ENCODE measurements at regions not wholly inside any gene's neighbourhood (a gene's known extent, or its start where the extent isn't known, plus 50 kb on each side); places are given as distances from the start of the nearest gene placed in this dataset.

DNA sequence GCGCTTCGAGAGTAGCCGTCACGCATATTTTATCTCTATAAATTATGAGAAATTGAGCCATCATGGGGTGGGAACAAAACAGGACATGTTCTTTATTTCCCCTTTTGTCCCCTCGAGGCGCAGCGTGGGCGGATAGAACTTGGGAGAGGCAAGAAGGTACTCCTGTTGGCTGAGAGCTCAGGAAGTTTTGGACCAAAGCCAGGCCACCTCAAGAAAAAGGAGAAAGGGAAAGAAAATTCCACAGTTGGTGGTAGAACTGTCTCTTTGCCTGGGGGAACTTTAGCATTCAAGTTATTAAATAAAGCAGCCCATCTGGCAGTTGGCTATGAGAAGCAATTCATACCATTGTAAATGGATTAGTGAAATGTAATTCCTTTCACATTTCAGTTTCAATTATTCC lies 76.4 kb upstream of the DSCAM start:
- DNase-seq = no peak
- H3K4me3 ChIP-seq (ENCODE audit: low read depth, low read length) = no peak overlapping the region
- no peaks in the 10 kb centered on the region for H3K27me3 ChIP-seq
- TF ChIP-seq, protein P1, sequence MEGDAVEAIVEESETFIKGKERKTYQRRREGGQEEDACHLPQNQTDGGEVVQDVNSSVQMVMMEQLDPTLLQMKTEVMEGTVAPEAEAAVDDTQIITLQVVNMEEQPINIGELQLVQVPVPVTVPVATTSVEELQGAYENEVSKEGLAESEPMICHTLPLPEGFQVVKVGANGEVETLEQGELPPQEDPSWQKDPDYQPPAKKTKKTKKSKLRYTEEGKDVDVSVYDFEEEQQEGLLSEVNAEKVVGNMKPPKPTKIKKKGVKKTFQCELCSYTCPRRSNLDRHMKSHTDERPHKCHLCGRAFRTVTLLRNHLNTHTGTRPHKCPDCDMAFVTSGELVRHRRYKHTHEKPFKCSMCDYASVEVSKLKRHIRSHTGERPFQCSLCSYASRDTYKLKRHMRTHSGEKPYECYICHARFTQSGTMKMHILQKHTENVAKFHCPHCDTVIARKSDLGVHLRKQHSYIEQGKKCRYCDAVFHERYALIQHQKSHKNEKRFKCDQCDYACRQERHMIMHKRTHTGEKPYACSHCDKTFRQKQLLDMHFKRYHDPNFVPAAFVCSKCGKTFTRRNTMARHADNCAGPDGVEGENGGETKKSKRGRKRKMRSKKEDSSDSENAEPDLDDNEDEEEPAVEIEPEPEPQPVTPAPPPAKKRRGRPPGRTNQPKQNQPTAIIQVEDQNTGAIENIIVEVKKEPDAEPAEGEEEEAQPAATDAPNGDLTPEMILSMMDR (IDR thresholded peaks at IDR 0.05; ENCODE audit: low read depth, low read length) = no peak
- H3K4me1 ChIP-seq = no peaks in the 10 kb centered on the region
- no peaks in the 10 kb centered on the region for H3K36me3 ChIP-seq
- no peaks in the 10 kb centered on the region; the same call in 1 of the 2 replicates for H3K9me3 ChIP-seq

DNA sequence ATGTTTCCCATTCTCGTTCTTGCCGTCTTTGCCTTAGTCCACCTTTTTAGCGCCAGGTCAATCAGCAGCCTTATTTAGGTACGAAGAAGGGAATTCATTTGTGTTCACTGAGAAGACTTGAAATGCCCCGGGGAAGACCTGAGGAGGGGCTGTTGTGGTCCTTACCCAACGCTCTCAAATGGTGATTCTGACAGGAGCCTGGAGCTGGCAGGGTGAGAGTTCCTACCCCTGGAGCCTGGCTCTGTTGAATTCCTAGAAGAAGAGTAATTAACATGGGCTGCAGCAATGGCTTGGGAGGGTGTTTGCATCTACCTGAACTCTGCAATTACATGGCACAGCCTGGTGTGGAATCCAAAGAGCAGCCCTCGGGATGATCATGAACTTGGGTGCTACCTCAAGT lies 76.9 kb upstream of the DSCAM start:
- no peak for DNase-seq
- H3K9me3 ChIP-seq = no peaks in the 10 kb centered on the region; the same call in none of the 2 replicates
- no peaks in the 10 kb centered on the region for H3K27me3 ChIP-seq
- TF ChIP-seq, protein P1 (IDR thresholded peaks at IDR 0.05; ENCODE audit: low read depth, low read length) = no peak
- no peak overlapping the region for H3K4me3 ChIP-seq (ENCODE audit: low read depth, low read length)
- H3K36me3 ChIP-seq = no peaks in the 10 kb centered on the region
- no peaks in the 10 kb centered on the region for H3K4me1 ChIP-seq

DNA sequence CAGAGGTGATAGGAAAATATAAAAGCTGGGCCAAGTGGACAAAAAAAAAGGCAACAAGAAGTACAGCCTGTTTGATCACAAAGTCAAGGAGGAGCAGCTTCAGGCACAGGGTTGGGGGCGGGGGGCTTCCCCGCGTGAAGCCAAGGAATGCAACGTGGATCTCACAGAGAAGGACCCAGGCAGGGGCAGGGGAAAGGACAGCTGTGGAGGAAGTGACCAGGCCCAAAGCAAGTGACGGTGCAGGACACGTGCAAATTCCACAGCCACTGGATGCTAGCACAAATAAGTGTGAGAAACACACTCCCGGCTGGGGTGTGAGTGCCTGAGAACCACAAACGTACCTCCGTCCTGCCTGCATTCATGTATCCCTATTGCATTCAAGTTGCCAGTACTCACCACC lies 77.7 kb upstream of the DSCAM start:
- TF ChIP-seq, protein P1 (IDR thresholded peaks at IDR 0.05; ENCODE audit: low read depth, low read length) = no peak
- no peaks in the 10 kb centered on the region for H3K4me1 ChIP-seq
- no peaks in the 10 kb centered on the region for H3K27me3 ChIP-seq
- no peaks in the 10 kb centered on the region; the same call in none of the 2 replicates for H3K9me3 ChIP-seq
- no peak for DNase-seq
- H3K36me3 ChIP-seq = no peaks in the 10 kb centered on the region
- H3K4me3 ChIP-seq (ENCODE audit: low read depth, low read length) = no peak overlapping the region

- no peaks in the 10 kb centered on the region for H3K36me3 ChIP-seq
- no peak for DNase-seq
- no peaks in the 10 kb centered on the region for H3K4me1 ChIP-seq
- TF ChIP-seq, protein P1 (IDR thresholded peaks at IDR 0.05; ENCODE audit: low read depth, low read length) = no peak
- no peaks in the 10 kb centered on the region for H3K27me3 ChIP-seq
- no peaks in the 10 kb centered on the region; the same call in none of the 2 replicates for H3K9me3 ChIP-seq
- no peak overlapping the region for H3K4me3 ChIP-seq (ENCODE audit: low read depth, low read length)
Measured at GRCh38 chr21:40926238-40926637, 79.3 kb upstream of the DSCAM start.

GRCh38 chr21:40929833-40930232 lies 82.9 kb upstream of the DSCAM start:
- H3K4me1 ChIP-seq = no peaks in the 10 kb centered on the region
- DNase-seq = no peak
- H3K9me3 ChIP-seq = peaks cover 4% of the 10 kb centered on the region; the same call in 1 of the 2 replicates
- no peaks in the 10 kb centered on the region for H3K36me3 ChIP-seq
- no peak overlapping the region for H3K4me3 ChIP-seq (ENCODE audit: low read depth, low read length)
- TF ChIP-seq, protein P1 (IDR thresholded peaks at IDR 0.05; ENCODE audit: low read depth, low read length) = no peak
- H3K27me3 ChIP-seq = no peaks in the 10 kb centered on the region

DNA sequence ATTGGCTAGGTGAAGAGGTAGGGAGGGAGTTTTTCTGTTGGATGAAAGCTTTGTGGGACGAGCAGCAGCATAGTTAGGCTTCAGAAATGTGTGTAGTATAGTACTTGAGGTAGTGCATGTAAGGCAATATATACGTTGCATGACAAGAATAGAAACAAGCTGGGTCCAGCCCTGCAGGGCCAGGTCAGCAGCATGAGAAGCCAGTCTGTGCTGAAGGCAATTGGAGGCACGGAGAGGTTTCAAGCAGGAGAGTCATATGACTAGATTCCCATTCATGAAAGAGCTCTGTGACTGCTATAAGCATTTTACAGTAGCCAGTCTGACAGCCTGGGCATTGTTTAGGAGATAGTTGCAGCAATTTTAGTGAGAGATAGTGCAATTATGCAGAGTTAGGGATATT lies 84.2 kb upstream of the DSCAM start:
- Histone ChIP-seq H3K4me3 (ENCODE audit: low read depth, low read length) (no peak overlapping the region), H3K36me3 (no peaks in the 10 kb centered on the region), H3K9me3 (peaks cover 4% of the 10 kb centered on the region; the same call in 1 of the 2 replicates), H3K27me3 (no peaks in the 10 kb centered on the region), H3K4me1 (no peaks in the 10 kb centered on the region)
- TF ChIP-seq, protein P1 (IDR thresholded peaks at IDR 0.05; ENCODE audit: low read depth, low read length) = no peak
- no peak for DNase-seq
